ENCODE measurements at regions not wholly inside any gene's neighbourhood (a gene's known extent, or its start where the extent isn't known, plus 50 kb on each side); places are given as distances from the start of the nearest gene placed in this dataset.

- Histone ChIP-seq H3K27me3 (no peaks in the 10 kb centered on the region), H3K27ac (no peak overlapping the region), H3K9ac (ENCODE audit: low read depth in 2 of 2, low read length in 2 of 2) (no peak overlapping the region), H3K4me3 (no peak overlapping the region), H3K4me1 (no peaks in the 10 kb centered on the region), H3K36me3 (no peaks in the 10 kb centered on the region), H3K9me3 (no peaks in the 10 kb centered on the region)
- DNase-seq, result peak; percentile 23
- intact Hi-C loops (cut with DNase I), result no loop called here
- TF ChIP-seq, protein P1, sequence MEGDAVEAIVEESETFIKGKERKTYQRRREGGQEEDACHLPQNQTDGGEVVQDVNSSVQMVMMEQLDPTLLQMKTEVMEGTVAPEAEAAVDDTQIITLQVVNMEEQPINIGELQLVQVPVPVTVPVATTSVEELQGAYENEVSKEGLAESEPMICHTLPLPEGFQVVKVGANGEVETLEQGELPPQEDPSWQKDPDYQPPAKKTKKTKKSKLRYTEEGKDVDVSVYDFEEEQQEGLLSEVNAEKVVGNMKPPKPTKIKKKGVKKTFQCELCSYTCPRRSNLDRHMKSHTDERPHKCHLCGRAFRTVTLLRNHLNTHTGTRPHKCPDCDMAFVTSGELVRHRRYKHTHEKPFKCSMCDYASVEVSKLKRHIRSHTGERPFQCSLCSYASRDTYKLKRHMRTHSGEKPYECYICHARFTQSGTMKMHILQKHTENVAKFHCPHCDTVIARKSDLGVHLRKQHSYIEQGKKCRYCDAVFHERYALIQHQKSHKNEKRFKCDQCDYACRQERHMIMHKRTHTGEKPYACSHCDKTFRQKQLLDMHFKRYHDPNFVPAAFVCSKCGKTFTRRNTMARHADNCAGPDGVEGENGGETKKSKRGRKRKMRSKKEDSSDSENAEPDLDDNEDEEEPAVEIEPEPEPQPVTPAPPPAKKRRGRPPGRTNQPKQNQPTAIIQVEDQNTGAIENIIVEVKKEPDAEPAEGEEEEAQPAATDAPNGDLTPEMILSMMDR (IDR thresholded peaks at IDR 0.05), result no peak
Measured at GRCh38 chr6:153898360-153899059, 140.5 kb upstream of the OPRM1 start.

- Histone ChIP-seq H3K27ac (no peak overlapping the region), H3K4me3 (no peak overlapping the region), H3K36me3 (no peaks in the 10 kb centered on the region), H3K27me3 (no peaks in the 10 kb centered on the region), H3K9ac (ENCODE audit: low read depth in 2 of 2, low read length in 2 of 2) (no peak overlapping the region), H3K4me1 (no peaks in the 10 kb centered on the region), H3K9me3 (no peaks in the 10 kb centered on the region)
- intact Hi-C loops (cut with DNase I), result no loop called here
- TF ChIP-seq, protein P1 (IDR thresholded peaks at IDR 0.05), result no peak
- no peak for DNase-seq
Measured at GRCh38 chr6:153882411-153882810, 156.6 kb upstream of the OPRM1 start.

DNA sequence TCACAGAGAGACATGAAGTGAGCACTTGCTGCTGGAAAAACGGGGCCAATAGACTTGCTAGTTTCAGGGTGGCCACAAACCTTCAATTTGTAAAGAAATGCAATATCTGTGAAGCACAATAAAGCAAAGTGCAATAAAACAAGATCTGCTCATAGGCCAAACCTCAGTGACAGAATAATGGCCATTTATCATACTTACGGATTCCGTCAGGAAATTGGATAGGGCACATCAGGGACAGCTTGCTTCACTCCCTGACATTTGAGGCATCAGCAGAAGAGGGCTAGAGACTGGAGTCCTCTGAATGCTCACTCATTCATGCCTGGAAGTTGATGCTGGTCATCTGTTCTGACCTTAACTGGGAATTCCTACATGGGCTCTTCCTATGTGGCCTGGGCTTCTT, 165.5 kb upstream of the OPRM1 start:
- Histone ChIP-seq H3K9ac (ENCODE audit: low read depth in 2 of 2, low read length in 2 of 2) (no peak overlapping the region), H3K9me3 (no peaks in the 10 kb centered on the region), H3K27me3 (no peaks in the 10 kb centered on the region), H3K4me3 (no peak overlapping the region), H3K4me1 (no peaks in the 10 kb centered on the region), H3K36me3 (no peaks in the 10 kb centered on the region), H3K27ac (no peak overlapping the region)
- no peak for DNase-seq
- TF ChIP-seq, protein P1 (IDR thresholded peaks at IDR 0.05), result no peak
- intact Hi-C loops (cut with DNase I), result no loop called here

DNA sequence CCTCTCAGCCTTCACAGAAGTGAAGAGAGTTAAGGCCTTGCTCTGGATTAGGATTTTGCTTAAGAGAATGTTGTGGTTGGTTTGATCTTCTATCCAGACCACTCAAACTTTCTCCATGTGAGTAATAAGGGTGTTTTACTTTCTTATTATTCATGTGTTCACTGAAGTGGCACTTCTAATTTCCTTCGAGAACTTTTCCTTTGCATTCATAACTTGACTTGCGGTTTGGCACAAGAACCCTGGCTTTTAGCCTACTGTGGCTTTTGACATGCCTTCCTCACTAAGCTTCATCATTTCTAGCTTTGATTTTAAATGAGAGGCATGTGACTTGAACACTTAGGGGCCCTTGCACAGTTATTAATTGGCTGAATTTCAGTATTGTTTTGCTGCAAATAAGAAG, 166.1 kb upstream of the OPRM1 start:
- Histone ChIP-seq H3K36me3 (no peaks in the 10 kb centered on the region), H3K27me3 (no peaks in the 10 kb centered on the region), H3K9ac (ENCODE audit: low read depth in 2 of 2, low read length in 2 of 2) (no peak overlapping the region), H3K4me3 (no peak overlapping the region), H3K27ac (no peak overlapping the region), H3K9me3 (no peaks in the 10 kb centered on the region), H3K4me1 (no peaks in the 10 kb centered on the region)
- intact Hi-C loops (cut with DNase I), result no loop called here
- DNase-seq, result no peak
- TF ChIP-seq, protein P1 (IDR thresholded peaks at IDR 0.05), result no peak

GRCh38 chr6:153862927-153863326, 176.1 kb upstream of the OPRM1 start:
- H3K27me3 ChIP-seq, result no peaks in the 10 kb centered on the region
- TF ChIP-seq, protein P1 (IDR thresholded peaks at IDR 0.05), result no peak
- intact Hi-C loops (cut with DNase I), result no loop called here
- H3K4me3 ChIP-seq, result no peak overlapping the region
- no peaks in the 10 kb centered on the region for H3K36me3 ChIP-seq
- no peaks in the 10 kb centered on the region for H3K4me1 ChIP-seq
- no peak overlapping the region for H3K9ac ChIP-seq (ENCODE audit: low read depth in 2 of 2, low read length in 2 of 2)
- H3K9me3 ChIP-seq, result no peaks in the 10 kb centered on the region
- no peak for DNase-seq
- H3K27ac ChIP-seq, result no peak overlapping the region
